ENCODE measurements at regions not wholly inside any gene's neighbourhood (a gene's known extent, or its start where the extent isn't known, plus 50 kb on each side); places are given as distances from the start of the nearest gene placed in this dataset.

- H3K4me3 ChIP-seq: no peak overlapping the region
- no peak for DNase-seq
- H3K36me3 ChIP-seq: no peaks in the 10 kb centered on the region
- no peaks in the 10 kb centered on the region for H3K27me3 ChIP-seq
- H3K27ac ChIP-seq: no peak overlapping the region
- intact Hi-C loops (cut with DNase I; ENCODE audit: low total_unique reads): no loop called here
- TF ChIP-seq, protein P1, sequence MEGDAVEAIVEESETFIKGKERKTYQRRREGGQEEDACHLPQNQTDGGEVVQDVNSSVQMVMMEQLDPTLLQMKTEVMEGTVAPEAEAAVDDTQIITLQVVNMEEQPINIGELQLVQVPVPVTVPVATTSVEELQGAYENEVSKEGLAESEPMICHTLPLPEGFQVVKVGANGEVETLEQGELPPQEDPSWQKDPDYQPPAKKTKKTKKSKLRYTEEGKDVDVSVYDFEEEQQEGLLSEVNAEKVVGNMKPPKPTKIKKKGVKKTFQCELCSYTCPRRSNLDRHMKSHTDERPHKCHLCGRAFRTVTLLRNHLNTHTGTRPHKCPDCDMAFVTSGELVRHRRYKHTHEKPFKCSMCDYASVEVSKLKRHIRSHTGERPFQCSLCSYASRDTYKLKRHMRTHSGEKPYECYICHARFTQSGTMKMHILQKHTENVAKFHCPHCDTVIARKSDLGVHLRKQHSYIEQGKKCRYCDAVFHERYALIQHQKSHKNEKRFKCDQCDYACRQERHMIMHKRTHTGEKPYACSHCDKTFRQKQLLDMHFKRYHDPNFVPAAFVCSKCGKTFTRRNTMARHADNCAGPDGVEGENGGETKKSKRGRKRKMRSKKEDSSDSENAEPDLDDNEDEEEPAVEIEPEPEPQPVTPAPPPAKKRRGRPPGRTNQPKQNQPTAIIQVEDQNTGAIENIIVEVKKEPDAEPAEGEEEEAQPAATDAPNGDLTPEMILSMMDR (IDR thresholded peaks at IDR 0.05): no peak
- TF ChIP-seq POLR2A (IDR thresholded peaks at IDR 0.05): no peak
- no peaks in the 10 kb centered on the region for H3K4me1 ChIP-seq
- H3K9me3 ChIP-seq: no peaks in the 10 kb centered on the region
Measured at GRCh38 chr12:18207266-18207665, 54.1 kb upstream of the PIK3C2G start.

DNA sequence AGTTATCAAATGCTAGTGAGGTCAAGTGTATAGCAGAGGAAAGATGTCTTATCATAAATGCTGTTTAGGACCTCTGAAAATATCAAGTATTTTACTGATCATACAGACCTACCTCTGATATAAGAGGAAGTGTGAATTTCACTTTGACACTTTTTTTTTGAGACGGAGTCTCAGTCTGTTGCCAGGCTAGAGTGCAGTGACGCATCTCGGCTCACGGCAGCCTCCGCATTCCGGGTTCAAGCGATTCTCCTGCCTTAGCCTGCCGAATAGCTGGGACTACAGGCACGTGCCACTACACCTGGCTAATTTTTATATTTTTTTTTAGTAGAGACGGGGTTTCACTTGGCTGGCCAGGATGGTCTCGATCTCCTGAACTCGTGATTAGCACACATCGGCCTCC is 55.1 kb upstream of the PIK3C2G start:
- no peaks in the 10 kb centered on the region for H3K4me1 ChIP-seq
- H3K27me3 ChIP-seq: no peaks in the 10 kb centered on the region
- no peak for TF ChIP-seq POLR2A (IDR thresholded peaks at IDR 0.05)
- TF ChIP-seq, protein P1 (IDR thresholded peaks at IDR 0.05): no peak
- no peaks in the 10 kb centered on the region for H3K36me3 ChIP-seq
- no peak overlapping the region for H3K27ac ChIP-seq
- DNase-seq: no peak
- intact Hi-C loops (cut with DNase I; ENCODE audit: low total_unique reads): no loop called here
- H3K4me3 ChIP-seq: no peak overlapping the region
- no peaks in the 10 kb centered on the region for H3K9me3 ChIP-seq

DNA sequence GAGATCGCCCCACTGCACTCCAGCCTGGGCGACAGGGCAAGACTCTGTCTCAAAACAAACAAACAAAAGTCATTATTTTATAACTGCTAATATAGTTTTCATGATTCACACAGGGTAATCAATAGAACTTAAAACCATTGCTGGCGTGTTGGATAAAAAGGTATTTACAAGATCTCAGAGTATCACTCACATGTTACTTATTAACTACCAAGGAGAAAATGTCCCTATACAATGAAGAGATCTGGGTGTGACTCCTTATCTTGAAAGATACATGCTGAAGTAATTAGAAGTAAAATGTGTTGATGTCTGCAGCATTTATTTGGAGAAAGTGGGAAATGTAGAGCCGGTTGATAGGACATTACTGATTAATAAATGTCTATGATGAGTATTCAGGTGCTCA is 57.3 kb upstream of the PIK3C2G start:
- TF ChIP-seq, protein P1 (IDR thresholded peaks at IDR 0.05): no peak
- no peak for TF ChIP-seq POLR2A (IDR thresholded peaks at IDR 0.05)
- no peaks in the 10 kb centered on the region for H3K27me3 ChIP-seq
- H3K27ac ChIP-seq: no peak overlapping the region
- H3K9me3 ChIP-seq: no peaks in the 10 kb centered on the region
- H3K4me3 ChIP-seq: no peak overlapping the region
- no peak for DNase-seq
- H3K36me3 ChIP-seq: no peaks in the 10 kb centered on the region
- intact Hi-C loops (cut with DNase I; ENCODE audit: low total_unique reads): no loop called here
- H3K4me1 ChIP-seq: no peaks in the 10 kb centered on the region

DNA sequence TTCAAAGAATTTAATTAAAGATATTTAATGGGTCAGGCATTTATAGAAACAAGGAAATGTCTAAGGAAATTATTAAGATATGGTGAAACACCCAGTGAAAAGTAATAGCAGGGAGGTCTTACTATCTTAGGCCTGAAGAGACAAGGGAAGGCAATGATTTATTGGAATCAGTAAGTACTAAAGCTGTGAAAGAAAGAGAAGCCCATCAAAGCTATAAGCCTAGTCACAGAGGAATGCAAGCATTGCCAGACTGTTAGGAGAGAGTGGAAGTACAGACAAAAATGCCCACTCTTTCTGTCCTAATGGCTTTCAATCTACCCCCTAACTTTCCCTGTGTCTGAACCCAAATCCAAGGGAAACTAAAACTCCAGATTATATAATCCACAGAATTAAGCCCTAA is 69.2 kb upstream of the PIK3C2G start:
- intact Hi-C loops (cut with DNase I; ENCODE audit: low total_unique reads): no loop called here
- Histone ChIP-seq H3K36me3 (no peaks in the 10 kb centered on the region), H3K27ac (no peak overlapping the region), H3K27me3 (no peaks in the 10 kb centered on the region), H3K4me3 (no peak overlapping the region), H3K9me3 (no peaks in the 10 kb centered on the region), H3K4me1 (no peaks in the 10 kb centered on the region)
- TF ChIP-seq POLR2A (IDR thresholded peaks at IDR 0.05): no peak
- DNase-seq: no peak

DNA sequence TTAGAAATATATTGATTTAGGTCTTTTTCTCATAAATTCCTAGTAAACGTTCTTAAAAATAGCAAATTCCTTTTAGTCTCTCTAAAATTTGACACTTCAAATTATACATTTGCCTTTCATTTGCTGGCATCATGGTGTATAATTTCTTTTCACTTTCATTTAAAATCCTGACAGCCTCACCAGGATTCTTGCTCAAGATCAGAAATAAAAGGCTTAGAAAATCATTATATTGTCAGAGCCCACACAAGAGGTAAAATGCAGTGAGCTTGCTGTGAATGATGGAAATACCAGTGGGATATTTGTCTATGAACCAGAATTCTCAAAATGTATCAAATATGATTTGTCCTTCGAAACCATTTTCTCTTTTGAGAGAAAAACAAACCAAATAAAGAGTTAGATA is 78.2 kb upstream of the PIK3C2G start:
- no peaks in the 10 kb centered on the region for H3K36me3 ChIP-seq
- no peaks in the 10 kb centered on the region for H3K27me3 ChIP-seq
- TF ChIP-seq POLR2A (IDR thresholded peaks at IDR 0.05): no peak
- TF ChIP-seq, protein P1 (IDR thresholded peaks at IDR 0.05): no peak
- DNase-seq: no peak
- H3K27ac ChIP-seq: no peak overlapping the region
- no peaks in the 10 kb centered on the region for H3K4me1 ChIP-seq
- no peaks in the 10 kb centered on the region for H3K9me3 ChIP-seq
- intact Hi-C loops (cut with DNase I; ENCODE audit: low total_unique reads): no loop called here
- H3K4me3 ChIP-seq: no peak overlapping the region

GRCh38 chr12:18171571-18171970 is 81.6 kb upstream of the RERGL start:
- DNase-seq: no peak
- intact Hi-C loops (cut with DNase I; ENCODE audit: low total_unique reads): no loop called here
- Histone ChIP-seq H3K27me3 (no peaks in the 10 kb centered on the region), H3K27ac (no peak overlapping the region), H3K9me3 (peaks cover 0 to 5% of the 10 kb centered on the region in 2 donors), H3K4me1 (no peaks in the 10 kb centered on the region), H3K4me3 (no peak overlapping the region), H3K36me3 (no peaks in the 10 kb centered on the region)
- no peak for TF ChIP-seq POLR2A (IDR thresholded peaks at IDR 0.05)
- TF ChIP-seq, protein P1 (IDR thresholded peaks at IDR 0.05): no peak

Measured in uterus (tissue), 3 donors.